HG03095 (cell line): ENCODE measurements at regions not wholly inside any gene's neighbourhood (a gene's known extent, or its start where the extent isn't known, plus 50 kb on each side); places are given as distances from the start of the nearest gene placed in this dataset.

Source experiments
- ATAC-seq: cut with Tn5 transposase; IDR thresholded peaks from one replicate; pipeline ENCODE4 v1.9.1; 2021; ENCODE audit warnings: moderate library complexity; ENCODE audit not compliant: unreplicated experiment

DNA sequence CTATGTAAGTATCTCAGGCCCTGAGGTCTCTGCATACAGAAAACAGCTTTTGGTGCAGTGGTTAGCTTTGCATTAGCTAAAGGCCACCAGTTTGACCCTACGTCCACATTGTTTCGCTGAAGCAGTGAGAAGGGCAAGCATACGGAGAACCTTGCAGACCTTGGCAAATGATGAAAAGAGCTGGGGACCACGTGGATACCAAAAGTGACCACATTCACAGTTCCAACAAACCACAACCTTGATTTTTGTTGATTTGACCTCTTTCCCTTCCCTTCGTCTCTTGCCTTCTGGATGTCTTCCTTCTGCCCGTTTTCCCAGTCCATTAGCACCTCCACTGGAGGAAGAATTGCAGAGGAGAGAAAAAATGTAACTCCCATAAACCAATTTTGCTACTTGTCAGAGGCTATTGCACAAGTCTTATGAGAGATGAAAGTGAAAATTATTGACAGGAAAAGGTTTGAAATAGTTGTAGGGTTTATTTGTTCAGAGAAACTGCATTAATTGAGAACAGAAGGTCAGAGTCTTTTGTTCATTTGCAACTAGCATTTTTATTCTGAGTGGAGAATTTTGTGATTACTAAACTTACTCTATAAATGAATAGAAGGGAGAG, 293.9 kb upstream of the HTR2A start:
- ATAC-seq, result no peak

GRCh38 chr13:47188802-47189201, 291.9 kb upstream of the HTR2A start:
- ATAC-seq, result no peak

GRCh38 chr13:47186471-47186870, 289.6 kb upstream of the HTR2A start:
- no peak for ATAC-seq

GRCh38 chr13:47184321-47184720, 287.5 kb upstream of the HTR2A start:
- ATAC-seq, result no peak

DNA sequence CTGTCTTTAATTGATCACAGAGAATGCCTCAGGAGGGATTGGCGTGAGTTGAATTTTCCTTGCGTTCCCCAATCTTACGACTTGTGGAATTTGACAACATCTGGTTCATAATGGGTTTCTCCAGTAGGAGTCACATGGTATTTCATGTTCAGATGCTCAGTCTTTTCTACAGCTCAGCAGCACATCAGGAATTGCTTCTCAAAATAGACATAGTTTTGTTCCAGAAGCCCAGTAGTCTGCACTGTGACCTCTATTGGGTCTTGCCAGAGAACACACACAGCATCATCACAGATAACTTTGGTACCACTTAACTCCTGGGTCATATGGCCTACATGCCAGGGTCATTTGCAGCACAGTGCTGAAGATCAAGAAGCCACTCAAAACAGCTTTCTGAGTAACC, 282.5 kb upstream of the HTR2A start:
- ATAC-seq, result no peak

DNA sequence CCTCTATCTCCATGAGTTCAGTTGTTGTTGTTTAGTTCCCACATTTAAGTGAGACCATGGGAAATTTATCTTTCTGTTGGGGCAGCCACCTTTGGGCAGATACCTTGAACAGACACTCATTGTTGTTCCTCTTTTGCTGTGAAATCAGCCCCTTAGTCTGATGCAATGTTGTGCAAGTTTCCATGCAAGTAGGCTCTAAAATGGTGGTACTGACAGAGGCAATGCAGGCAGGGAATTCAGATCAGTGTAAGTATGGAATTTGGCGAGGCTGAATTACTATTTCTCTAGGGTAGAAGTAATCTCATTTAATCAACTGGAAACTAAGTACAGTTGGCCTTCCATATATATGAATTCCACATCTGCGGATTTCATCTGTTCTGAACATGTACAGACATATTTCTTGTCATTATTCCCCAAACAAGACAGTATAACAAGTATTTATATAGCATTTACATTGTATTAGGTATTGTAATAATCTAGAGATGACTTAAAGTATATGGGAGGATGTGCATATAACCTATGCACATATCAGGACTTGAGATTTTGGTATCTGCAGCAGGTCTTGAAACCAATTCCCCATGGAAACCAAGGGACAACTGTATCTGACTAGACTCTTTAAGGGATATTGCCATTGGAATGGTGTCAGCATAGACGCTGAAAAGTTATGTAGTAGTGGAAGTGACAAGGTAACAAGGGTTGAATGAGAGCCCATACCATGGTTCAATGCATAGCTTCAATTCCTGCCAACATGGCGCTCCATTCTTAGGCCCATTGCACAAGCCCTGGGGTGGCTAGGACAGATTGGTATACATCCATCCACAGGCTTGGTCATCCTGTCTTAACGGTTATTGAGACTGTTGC, 281.5 kb upstream of the HTR2A start:
- no peak for ATAC-seq

DNA sequence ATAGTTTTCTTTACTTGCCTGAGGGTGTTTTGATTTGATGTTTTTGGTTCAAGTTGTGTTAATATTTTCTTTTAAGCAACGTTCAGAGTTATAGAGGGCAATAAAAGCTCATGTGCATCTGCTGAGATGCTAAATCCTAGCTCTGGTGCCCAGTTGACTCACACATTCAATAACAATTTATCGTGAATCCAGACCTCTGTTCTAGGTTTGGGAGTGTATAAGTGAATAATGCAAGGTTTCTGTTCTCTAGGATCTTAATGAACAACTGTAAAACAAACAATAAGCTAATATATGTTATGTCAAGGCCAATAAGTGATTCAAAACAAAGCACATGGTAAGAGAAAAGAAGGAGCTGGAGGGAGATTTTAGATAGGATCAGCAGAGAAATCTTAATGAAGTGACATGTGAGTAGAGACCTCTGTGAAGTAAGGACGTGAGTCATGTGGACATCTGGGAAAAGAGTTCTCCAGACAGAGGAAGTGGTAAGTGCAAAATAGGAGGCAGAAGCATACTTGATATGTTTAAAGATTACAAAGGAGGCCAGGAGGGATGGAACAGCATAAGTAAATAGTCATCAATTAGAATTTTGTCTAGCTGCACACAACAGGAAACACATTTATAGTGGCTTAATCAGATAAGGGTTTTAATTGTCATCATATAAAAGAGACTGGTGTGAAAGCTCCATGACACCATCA, 278.5 kb upstream of the HTR2A start:
- ATAC-seq, result no peak

DNA sequence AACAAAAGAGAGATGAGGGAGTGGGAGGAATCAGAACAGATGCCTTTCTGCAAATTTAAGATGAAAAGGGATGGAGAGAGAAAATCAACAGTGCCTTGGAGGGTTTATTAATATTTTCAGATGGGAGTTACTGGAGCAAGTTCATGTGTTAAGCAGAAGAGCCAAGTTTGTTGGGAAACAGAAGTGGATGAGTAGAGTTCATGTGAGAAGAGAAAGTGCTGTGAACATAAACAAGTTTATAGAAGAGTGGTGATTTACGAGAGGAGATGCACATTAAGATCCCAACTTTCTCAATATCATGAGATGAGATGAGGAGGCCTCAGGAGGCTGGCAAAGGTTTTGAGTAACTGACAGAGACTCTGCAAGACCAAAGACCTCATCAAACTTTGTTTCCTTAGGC, 274.1 kb upstream of the HTR2A start:
- no peak for ATAC-seq

GRCh38 chr13:47168618-47169017, 271.8 kb upstream of the HTR2A start:
- no peak for ATAC-seq

- no peak for ATAC-seq
Observed at GRCh38 chr13:47168066-47168465, 271.2 kb upstream of the HTR2A start.

- no peak for ATAC-seq
Observed at GRCh38 chr13:47166336-47166735, 269.5 kb upstream of the HTR2A start.

DNA sequence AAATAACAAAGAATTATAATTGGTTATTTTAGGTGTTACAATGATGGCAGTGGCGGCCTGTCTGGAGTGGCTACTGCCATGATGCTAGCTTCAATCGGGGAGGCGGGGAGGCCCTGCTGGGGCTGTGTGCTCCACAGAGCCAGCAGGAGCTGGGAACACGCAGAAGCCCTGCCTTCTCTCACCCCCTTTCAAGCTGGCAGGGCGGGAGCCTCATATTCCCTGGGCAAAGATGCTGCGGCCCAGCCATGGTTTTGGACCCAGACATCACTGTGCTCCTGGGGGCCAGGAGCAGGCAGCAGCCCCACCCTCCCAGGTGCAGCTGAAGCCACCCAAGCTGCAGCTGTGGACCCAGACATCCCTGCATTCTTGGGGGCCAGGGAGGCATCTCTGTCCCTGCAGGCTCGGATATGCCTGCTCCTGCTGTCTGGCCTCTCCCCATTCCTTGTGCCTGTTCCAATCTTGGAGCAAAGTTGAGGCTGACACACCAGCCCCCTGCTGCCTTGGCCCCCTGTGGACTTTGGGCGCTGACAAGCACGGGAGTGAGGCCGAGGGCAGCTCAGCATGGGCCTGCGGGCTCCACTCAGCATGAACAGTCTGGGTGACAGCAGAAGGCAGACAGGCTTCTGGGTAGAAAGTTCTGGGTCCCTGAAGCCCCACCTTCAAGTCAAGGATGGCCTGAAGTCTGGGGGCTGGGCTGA, 263.1 kb upstream of the HTR2A start:
- no peak for ATAC-seq

GRCh38 chr13:47158593-47158992, 261.7 kb upstream of the HTR2A start:
- no peak for ATAC-seq

- no peak for ATAC-seq
Observed at GRCh38 chr13:47148543-47148942, 251.7 kb upstream of the HTR2A start.

DNA sequence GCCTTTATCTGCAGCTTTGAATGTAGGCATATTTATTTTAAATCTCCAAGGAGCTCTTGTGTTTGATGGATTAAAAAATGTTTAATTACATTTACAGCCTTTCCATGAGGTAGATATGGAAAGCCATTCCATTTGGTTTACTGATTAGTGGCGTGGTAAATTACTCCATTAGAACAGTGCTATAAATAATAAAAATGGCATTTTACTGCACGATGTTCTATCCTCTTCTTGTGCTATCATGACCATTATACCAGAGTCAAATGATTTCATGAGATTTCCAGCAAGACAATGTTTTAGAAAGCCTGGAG, 250.9 kb upstream of the HTR2A start:
- ATAC-seq, result no peak

DNA sequence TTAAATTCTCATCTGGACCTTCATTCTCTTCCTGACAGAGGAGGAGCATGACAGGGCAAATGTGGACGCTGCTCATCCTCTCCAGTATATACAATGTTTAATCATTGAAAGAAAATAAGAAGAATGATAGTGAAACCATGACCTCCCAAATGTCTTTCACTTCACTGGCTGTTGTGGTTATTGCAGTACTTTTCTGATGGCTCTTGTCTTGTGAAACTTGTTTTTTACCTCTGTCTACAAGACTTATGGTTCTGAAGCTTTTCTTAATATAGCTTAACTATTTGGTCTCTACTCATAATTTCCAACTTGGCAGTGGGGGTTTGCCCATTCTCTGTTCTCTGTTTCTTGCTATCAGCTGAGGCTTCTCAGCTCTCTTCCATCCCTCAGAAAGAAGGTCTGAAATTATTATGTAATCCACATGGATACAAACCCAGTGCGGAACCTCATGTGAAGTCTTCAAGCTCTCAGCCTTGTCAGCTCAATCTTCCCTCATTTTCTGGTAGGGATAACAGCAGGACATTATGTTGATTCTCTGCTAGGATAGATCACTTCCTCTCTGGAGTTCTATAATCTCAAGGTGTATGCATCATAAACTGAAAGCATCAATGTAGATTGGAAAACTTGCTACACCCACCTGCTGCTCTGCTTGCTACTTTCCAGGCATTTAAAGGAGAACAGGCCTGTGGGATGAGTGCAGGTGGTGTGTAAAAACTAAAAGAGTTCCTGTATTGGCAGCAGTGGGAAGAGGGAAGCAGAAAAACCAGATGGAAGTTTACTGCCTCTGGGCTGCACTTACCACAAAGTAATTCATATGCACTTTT, 250.3 kb upstream of the HTR2A start:
- ATAC-seq, result peak; percentile 96

GRCh38 chr13:47146136-47146535, 249.3 kb upstream of the HTR2A start:
- ATAC-seq, result no peak

- ATAC-seq, result no peak
Observed at GRCh38 chr13:47144782-47145181, 247.9 kb upstream of the HTR2A start.

DNA sequence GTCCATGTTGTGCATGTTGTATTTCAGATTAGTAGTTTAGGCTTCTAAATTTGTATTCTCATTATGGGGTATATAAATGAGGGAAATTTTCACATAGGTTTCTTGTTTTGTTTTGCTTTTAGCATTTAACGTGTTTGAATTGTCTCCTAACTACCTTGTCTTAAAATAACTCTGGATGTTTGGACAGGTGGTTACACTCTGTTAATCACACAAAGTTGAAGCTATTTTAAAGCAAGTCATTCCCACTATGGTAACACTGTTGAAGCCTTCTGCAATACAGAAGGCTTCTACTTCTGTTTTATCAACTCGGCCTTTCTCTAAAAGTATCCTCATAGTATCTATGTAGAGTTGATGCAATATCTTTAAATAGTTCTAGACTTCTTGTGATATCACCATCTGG, 245.3 kb upstream of the HTR2A start:
- ATAC-seq, result no peak

- no peak for ATAC-seq
Observed at GRCh38 chr13:47139519-47139918, 242.7 kb upstream of the HTR2A start.

DNA sequence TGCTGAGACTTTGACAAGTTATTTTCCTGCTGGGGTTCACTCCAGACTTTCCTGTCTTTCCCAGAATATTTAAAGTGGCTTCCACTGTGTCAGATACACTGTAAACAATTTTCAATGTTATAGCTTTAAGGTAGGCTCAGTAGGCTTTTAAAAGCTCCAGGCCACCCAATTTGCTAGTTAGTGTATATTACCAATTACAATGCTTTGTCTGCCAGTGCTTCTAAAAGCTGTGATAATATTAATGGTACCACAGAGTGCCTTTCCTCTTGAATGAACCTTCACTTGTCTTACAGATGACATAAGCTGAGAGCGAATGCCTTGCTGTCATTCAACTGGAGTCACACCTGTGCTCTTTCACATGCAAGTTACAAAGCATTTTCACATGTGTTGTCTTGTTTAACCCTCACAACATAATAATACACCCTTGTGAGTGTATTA, 239.7 kb upstream of the HTR2A start:
- ATAC-seq, result no peak
